PFSK-1 (cell line): ENCODE measurements at regions not wholly inside any gene's neighbourhood (a gene's known extent, or its start where the extent isn't known, plus 50 kb on each side); places are given as distances from the start of the nearest gene placed in this dataset.

Experiments used
- FOXP2 ChIP-seq: optimal IDR thresholded peaks from 2 replicates; pipeline ENCODE3; 2011; ENCODE audit warnings: borderline replicate concordance, control low read depth, inconsistent platforms; ENCODE audit not compliant: insufficient read depth; ENCODE audit errors: extremely low read length, extremely low read depth
- POLR2AphosphoS5 ChIP-seq: IDR thresholded peaks from 2 replicates; pipeline ENCODE4 v1.6.1; 2012; ENCODE audit warnings: low read depth, mild to moderate bottlenecking, control low read depth, low read length, moderate library complexity
- SIN3A ChIP-seq: IDR thresholded peaks from 2 replicates; pipeline ENCODE4 v1.6.1; 2012; ENCODE audit warnings: mild to moderate bottlenecking, low read length, moderate library complexity, borderline replicate concordance; ENCODE audit not compliant: insufficient read depth
- TAF1 ChIP-seq: IDR thresholded peaks from 2 replicates; pipeline ENCODE4 v1.6.1; 2012; ENCODE audit warnings: low read length, control low read depth, borderline replicate concordance; ENCODE audit not compliant: insufficient read depth
- TF ChIP-seq, protein P1 (sequence below), 2 experiments: IDR thresholded peaks; 2 replicates each; pipeline versions ENCODE4 v1.6.1 to v1.8.0; 2011 to 2012; ENCODE audit warnings: low read depth in 2 of 2, low read length in 2 of 2, control low read depth in 1 of 2, inconsistent platforms in 1 of 2, mild to moderate bottlenecking in 1 of 2, moderate library complexity in 1 of 2; ENCODE audit not compliant: insufficient read depth in 1 of 2

DNA sequence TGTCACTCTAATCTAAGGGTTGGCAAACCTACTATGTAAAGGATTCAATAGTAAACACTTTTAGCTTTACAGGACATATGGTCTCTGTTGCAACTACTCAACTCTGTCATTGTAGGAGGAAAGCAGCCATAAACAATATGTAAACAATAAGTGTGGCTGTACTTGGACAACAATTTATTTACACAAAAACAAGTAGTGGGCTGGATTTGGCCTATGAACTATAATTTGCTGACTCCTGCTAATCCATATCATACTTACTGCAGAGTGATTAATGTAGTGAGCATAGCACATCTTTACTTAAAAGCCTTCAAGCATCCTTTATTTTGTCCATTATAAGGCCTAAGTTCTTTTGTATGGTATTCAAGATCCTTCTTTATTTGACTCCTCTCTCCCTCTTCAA, 441.9 kb downstream of the ZIC1 start:
- TF ChIP-seq TAF1: no peak
- no peak for TF ChIP-seq POLR2AphosphoS5
- TF ChIP-seq, protein P1, sequence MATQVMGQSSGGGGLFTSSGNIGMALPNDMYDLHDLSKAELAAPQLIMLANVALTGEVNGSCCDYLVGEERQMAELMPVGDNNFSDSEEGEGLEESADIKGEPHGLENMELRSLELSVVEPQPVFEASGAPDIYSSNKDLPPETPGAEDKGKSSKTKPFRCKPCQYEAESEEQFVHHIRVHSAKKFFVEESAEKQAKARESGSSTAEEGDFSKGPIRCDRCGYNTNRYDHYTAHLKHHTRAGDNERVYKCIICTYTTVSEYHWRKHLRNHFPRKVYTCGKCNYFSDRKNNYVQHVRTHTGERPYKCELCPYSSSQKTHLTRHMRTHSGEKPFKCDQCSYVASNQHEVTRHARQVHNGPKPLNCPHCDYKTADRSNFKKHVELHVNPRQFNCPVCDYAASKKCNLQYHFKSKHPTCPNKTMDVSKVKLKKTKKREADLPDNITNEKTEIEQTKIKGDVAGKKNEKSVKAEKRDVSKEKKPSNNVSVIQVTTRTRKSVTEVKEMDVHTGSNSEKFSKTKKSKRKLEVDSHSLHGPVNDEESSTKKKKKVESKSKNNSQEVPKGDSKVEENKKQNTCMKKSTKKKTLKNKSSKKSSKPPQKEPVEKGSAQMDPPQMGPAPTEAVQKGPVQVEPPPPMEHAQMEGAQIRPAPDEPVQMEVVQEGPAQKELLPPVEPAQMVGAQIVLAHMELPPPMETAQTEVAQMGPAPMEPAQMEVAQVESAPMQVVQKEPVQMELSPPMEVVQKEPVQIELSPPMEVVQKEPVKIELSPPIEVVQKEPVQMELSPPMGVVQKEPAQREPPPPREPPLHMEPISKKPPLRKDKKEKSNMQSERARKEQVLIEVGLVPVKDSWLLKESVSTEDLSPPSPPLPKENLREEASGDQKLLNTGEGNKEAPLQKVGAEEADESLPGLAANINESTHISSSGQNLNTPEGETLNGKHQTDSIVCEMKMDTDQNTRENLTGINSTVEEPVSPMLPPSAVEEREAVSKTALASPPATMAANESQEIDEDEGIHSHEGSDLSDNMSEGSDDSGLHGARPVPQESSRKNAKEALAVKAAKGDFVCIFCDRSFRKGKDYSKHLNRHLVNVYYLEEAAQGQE (IDR thresholded peaks at IDR 0.05; ENCODE audit: insufficient read depth in 1 of 2, low read depth in 2 of 2, low read length in 2 of 2): no peak
- TF ChIP-seq FOXP2: no peak
- TF ChIP-seq SIN3A: no peak

DNA sequence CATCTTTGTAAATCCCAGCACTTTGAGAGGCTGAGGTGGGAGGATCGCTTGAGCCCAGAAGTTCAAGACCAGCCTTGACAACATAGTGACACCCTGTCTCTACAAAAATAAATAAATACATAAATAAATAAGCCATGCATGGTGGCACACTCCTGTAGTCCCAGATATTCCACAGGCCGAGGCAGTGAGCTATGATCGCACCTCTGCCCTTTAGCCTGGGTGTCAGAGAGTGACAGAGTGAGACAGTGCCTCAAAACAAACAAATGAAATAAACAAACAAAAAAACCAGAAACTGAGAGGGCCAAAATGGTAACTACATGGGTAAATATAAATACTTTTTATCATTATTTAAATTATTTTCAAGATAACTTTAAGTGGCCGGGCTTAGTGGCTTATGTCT, 445.4 kb downstream of the ZIC1 start:
- TF ChIP-seq SIN3A (no peak), TAF1 (no peak), FOXP2 (no peak), POLR2AphosphoS5 (no peak)
- TF ChIP-seq, protein P1 (IDR thresholded peaks at IDR 0.05; ENCODE audit: insufficient read depth in 1 of 2, low read depth in 2 of 2, low read length in 2 of 2): no peak

DNA sequence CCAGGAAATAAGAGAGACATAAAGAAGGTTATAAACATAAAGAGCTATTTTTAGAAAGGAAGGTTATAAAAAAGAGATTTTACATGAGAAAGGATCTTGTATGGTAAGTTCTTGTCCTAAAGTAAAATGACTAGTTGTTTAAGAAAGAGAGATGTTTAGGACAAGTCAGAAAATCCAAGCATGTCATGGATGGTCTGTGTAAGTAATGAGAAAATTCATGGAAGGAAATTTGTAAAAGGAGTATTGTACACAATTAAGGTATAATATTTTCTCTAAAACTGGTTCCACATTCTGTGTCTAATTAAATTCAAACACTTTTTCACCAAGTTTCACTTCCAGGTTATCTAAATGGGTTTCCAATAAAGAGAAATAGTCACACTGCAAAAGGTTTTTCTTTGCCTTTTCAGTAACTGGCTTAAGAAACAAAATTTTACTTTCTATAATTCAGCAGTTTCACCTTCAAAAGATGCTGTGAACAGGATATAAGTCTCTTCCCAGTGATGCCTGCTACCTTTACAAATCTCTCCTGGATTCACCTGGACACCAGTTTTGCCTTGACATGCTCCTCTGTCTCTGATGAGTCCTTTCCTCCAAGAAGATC, 455.7 kb downstream of the ZIC1 start:
- TF ChIP-seq FOXP2: no peak

DNA sequence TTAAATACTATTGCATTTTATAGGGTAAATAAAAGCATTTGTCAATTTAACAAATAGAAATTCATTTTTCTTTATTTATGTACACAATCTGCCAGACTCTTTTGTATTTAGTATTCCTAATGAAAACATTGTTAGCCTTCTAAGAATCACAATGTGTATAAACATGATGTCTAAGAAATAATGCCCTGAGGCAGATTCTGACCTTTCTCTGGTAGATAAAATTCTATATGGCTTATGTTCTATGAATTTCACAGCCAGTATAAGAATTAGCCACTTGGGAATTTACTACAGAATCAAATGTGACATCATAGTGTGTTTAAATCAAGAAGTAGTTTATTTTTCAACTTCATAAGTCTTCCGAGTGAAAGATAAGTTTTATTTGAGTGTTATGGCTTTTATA, 457.4 kb downstream of the ZIC1 start:
- TF ChIP-seq SIN3A: no peak

DNA sequence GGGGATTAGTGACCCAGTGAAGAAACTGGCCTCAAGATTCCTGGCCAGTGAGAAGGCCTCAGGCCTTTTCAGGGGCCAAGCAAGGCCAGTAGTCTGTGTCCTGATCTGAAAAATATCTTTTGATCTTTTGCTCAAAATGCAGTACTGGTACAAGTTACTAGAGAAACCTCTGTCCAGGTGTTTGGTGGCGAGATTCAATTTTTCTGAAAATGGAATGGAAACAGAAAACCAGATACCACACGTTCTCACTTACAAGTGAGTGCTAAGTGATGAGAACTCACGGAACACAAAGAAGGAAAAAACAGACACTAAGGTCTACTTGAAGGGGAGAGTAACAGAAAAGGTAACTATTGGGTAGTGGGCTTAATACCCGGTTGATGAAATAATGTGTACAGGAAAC, 463.4 kb downstream of the ZIC1 start:
- TF ChIP-seq SIN3A: no peak
- no peak for TF ChIP-seq POLR2AphosphoS5
- TF ChIP-seq FOXP2: no peak
- TF ChIP-seq, protein P1 (IDR thresholded peaks at IDR 0.05; ENCODE audit: insufficient read depth in 1 of 2, low read depth in 2 of 2, low read length in 2 of 2): no peak
- no peak for TF ChIP-seq TAF1

DNA sequence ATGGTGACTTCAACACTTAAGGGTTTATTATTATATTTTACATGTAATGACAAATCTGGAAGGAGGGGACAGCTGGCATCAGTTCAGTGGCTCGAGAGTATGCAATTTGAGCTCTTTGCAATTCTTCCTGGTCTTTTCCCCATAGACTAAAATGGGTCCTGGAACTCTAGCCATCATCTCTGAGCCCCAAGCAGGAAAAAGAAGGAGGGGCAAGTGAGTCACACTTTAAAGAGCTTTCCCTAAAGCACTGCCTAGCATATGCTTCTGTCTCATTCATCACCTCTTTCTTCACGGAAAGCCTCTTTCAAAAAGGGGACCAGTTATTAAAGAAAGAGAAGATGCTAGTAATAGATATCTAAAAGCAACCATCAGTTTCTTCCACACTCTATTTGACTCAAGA, 466.3 kb downstream of the ZIC1 start:
- TF ChIP-seq SIN3A (no peak), FOXP2 (no peak), POLR2AphosphoS5 (no peak), TAF1 (no peak)
- TF ChIP-seq, protein P1 (IDR thresholded peaks at IDR 0.05; ENCODE audit: insufficient read depth in 1 of 2, low read depth in 2 of 2, low read length in 2 of 2): no peak
